ENCODE measurements at regions not wholly inside any gene's neighbourhood (a gene's known extent, or its start where the extent isn't known, plus 50 kb on each side); places are given as distances from the start of the nearest gene placed in this dataset.

DNA sequence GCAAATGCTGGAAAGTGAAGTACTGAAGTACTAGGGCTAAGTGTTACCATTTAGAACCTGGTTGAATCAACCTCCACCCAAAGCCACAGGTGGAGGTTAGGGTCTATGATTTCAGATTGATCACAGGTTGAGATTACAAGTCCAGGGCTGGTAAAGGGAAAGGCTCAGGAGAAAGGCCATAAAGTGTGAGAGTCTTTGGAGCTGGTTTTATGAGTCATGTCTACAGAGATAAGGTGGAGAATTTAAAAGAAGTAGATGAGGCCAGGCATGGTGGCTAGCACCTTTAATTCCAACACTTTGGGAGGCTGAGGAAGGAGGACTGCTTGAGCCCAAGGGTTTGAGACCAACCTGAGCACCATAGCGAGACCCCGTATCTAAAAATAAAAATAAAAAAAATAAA is 221.7 kb upstream of the CDH11 start:
- H3K4me1 ChIP-seq (ENCODE audit: insufficient read depth, low read length): no peaks in the 10 kb centered on the region
- DNase-seq (ENCODE audit: low read depth) (no peak), FAIRE-seq (no peak)
- no peaks in the 10 kb centered on the region for H3K27me3 ChIP-seq (ENCODE audit: insufficient read depth, low read length)
- peaks cover 3% of the 10 kb centered on the region for H3K9me3 Mint-ChIP-seq (ENCODE audit: unreplicated experiment)
- peaks cover 2% of the 10 kb centered on the region for H3K27me3 Mint-ChIP-seq (ENCODE audit: low read depth, unreplicated experiment)
- no peak overlapping the region for H3K27ac ChIP-seq (ENCODE audit: low read depth, low read length)
- H3K4me3 ChIP-seq (ENCODE audit: insufficient read depth, low read depth, low read length): no peak overlapping the region
- no peak overlapping the region for H3K27ac Mint-ChIP-seq (ENCODE audit: unreplicated experiment)
- no peak overlapping the region for H3K4me3 Mint-ChIP-seq (ENCODE audit: unreplicated experiment)
- H3K9me3 ChIP-seq (ENCODE audit: insufficient read depth, low read depth, low read length): no peaks in the 10 kb centered on the region
- TF ChIP-seq, protein P1, sequence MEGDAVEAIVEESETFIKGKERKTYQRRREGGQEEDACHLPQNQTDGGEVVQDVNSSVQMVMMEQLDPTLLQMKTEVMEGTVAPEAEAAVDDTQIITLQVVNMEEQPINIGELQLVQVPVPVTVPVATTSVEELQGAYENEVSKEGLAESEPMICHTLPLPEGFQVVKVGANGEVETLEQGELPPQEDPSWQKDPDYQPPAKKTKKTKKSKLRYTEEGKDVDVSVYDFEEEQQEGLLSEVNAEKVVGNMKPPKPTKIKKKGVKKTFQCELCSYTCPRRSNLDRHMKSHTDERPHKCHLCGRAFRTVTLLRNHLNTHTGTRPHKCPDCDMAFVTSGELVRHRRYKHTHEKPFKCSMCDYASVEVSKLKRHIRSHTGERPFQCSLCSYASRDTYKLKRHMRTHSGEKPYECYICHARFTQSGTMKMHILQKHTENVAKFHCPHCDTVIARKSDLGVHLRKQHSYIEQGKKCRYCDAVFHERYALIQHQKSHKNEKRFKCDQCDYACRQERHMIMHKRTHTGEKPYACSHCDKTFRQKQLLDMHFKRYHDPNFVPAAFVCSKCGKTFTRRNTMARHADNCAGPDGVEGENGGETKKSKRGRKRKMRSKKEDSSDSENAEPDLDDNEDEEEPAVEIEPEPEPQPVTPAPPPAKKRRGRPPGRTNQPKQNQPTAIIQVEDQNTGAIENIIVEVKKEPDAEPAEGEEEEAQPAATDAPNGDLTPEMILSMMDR (IDR thresholded peaks at IDR 0.05; ENCODE audit: insufficient read depth, low read depth, low read length): no peak
- TF ChIP-seq EZH2 (IDR thresholded peaks at IDR 0.05; ENCODE audit: insufficient read depth, low read length): no peak
- no peaks in the 10 kb centered on the region for H3K36me3 ChIP-seq (ENCODE audit: insufficient read depth, low read length)
- no peaks in the 10 kb centered on the region for H3K79me2 ChIP-seq (ENCODE audit: insufficient read depth, low read length)
- H3K36me3 Mint-ChIP-seq (ENCODE audit: low read depth, unreplicated experiment): no peaks in the 10 kb centered on the region
- no peak overlapping the region for H3K9ac ChIP-seq (ENCODE audit: low read length)
- no peak overlapping the region for H3K4me2 ChIP-seq (ENCODE audit: low read length)
- H2AFZ ChIP-seq (ENCODE audit: low read depth, low read length): no peak overlapping the region
- H4K20me1 ChIP-seq (ENCODE audit: insufficient read depth, low read length): no peaks in the 10 kb centered on the region
- H3K4me1 Mint-ChIP-seq (ENCODE audit: low read depth, unreplicated experiment): peaks cover 3% of the 10 kb centered on the region

DNA sequence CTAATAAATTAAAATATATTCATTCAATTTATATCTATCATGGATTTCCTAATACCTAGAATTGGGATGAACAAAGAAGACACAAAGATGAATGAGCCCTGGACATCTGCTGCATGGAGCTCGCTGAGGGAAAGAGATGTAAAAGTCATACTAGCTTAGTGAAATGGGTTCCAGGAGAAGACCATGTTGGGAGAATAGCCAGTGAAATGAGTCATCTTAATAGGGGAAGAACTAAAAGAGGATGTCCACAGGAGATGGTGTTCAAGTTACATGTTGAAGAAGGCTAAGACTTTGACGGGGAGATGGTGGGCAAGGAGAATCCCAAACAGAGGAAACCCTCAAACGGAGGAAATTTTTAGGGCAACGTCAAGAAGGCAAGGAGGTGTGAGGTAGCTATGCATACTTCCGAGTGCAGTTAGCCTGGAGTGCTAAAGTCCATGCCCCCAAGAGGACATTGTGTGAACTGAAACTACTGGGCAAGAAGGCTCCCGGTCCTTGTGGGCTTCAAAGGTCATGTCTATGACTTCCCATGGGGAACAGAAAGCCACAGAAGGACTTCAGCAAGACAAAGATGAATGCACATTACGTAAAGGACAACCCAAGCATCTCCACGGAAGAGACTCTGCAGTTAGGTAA is 220.5 kb upstream of the CDH11 start:
- no peaks in the 10 kb centered on the region for H3K9me3 ChIP-seq (ENCODE audit: insufficient read depth, low read depth, low read length)
- Mint-ChIP-seq H3K27me3 (ENCODE audit: low read depth, unreplicated experiment) (peaks cover 2% of the 10 kb centered on the region), H3K9me3 (ENCODE audit: unreplicated experiment) (peaks cover 3% of the 10 kb centered on the region), H3K4me1 (ENCODE audit: low read depth, unreplicated experiment) (peaks cover 3% of the 10 kb centered on the region), H3K4me3 (ENCODE audit: unreplicated experiment) (no peak overlapping the region), H3K27ac (ENCODE audit: unreplicated experiment) (no peak overlapping the region), H3K36me3 (ENCODE audit: low read depth, unreplicated experiment) (no peaks in the 10 kb centered on the region)
- no peak overlapping the region for H3K27ac ChIP-seq (ENCODE audit: low read depth, low read length)
- no peak overlapping the region for H2AFZ ChIP-seq (ENCODE audit: low read depth, low read length)
- no peak overlapping the region for H3K4me2 ChIP-seq (ENCODE audit: low read length)
- H3K4me3 ChIP-seq (ENCODE audit: insufficient read depth, low read depth, low read length): no peak overlapping the region
- no peak for FAIRE-seq
- no peaks in the 10 kb centered on the region for H3K4me1 ChIP-seq (ENCODE audit: insufficient read depth, low read length)
- no peak overlapping the region for H3K9ac ChIP-seq (ENCODE audit: low read length)
- TF ChIP-seq EZH2 (IDR thresholded peaks at IDR 0.05; ENCODE audit: insufficient read depth, low read length): no peak
- TF ChIP-seq, protein P1 (IDR thresholded peaks at IDR 0.05; ENCODE audit: insufficient read depth, low read depth, low read length): no peak
- no peaks in the 10 kb centered on the region for H3K36me3 ChIP-seq (ENCODE audit: insufficient read depth, low read length)
- no peaks in the 10 kb centered on the region for H4K20me1 ChIP-seq (ENCODE audit: insufficient read depth, low read length)
- no peak for DNase-seq (ENCODE audit: low read depth)
- H3K27me3 ChIP-seq (ENCODE audit: insufficient read depth, low read length): no peaks in the 10 kb centered on the region
- no peaks in the 10 kb centered on the region for H3K79me2 ChIP-seq (ENCODE audit: insufficient read depth, low read length)

DNA sequence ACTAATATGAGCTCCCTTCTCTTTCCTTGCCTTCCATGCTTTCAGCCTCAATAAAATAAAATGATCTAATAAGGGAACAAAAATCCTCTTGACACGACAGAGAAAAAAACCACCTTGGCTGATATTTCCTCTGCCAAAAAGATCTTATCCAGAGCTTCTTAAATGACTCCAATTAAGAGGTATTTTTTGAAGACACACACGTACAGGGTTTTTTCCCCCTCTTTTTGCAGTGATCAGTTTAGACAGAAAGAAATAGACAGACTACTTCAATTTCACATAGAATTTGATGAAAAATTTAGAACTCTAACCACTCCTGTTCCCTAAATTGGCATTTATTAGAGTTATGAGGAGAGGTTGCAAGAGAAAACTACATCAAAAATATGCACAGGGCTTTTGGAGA is 217.2 kb upstream of the CDH11 start:
- Histone ChIP-seq H3K27me3 (ENCODE audit: insufficient read depth, low read length) (no peaks in the 10 kb centered on the region), H3K4me3 (ENCODE audit: insufficient read depth, low read depth, low read length) (no peak overlapping the region), H4K20me1 (ENCODE audit: insufficient read depth, low read length) (no peaks in the 10 kb centered on the region), H3K9ac (ENCODE audit: low read length) (no peak overlapping the region), H3K4me2 (ENCODE audit: low read length) (no peak overlapping the region), H2AFZ (ENCODE audit: low read depth, low read length) (no peak overlapping the region), H3K9me3 (ENCODE audit: insufficient read depth, low read depth, low read length) (no peaks in the 10 kb centered on the region), H3K36me3 (ENCODE audit: insufficient read depth, low read length) (no peaks in the 10 kb centered on the region), H3K4me1 (ENCODE audit: insufficient read depth, low read length) (peaks cover 5% of the 10 kb centered on the region), H3K79me2 (ENCODE audit: insufficient read depth, low read length) (no peaks in the 10 kb centered on the region), H3K27ac (ENCODE audit: low read depth, low read length) (no peak overlapping the region)
- TF ChIP-seq EZH2 (IDR thresholded peaks at IDR 0.05; ENCODE audit: insufficient read depth, low read length): no peak
- TF ChIP-seq, protein P1 (IDR thresholded peaks at IDR 0.05; ENCODE audit: insufficient read depth, low read depth, low read length): no peak
- no peak overlapping the region for H3K4me3 Mint-ChIP-seq (ENCODE audit: unreplicated experiment)
- H3K27ac Mint-ChIP-seq (ENCODE audit: unreplicated experiment): no peak overlapping the region
- peaks cover 2% of the 10 kb centered on the region for H3K27me3 Mint-ChIP-seq (ENCODE audit: low read depth, unreplicated experiment)
- no peak for DNase-seq (ENCODE audit: low read depth)
- H3K4me1 Mint-ChIP-seq (ENCODE audit: low read depth, unreplicated experiment): peaks cover 10% of the 10 kb centered on the region
- H3K36me3 Mint-ChIP-seq (ENCODE audit: low read depth, unreplicated experiment): no peaks in the 10 kb centered on the region
- H3K9me3 Mint-ChIP-seq (ENCODE audit: unreplicated experiment): peaks cover 3% of the 10 kb centered on the region
- no peak for FAIRE-seq
